ENCODE measurements at regions not wholly inside any gene's neighbourhood (a gene's known extent, or its start where the extent isn't known, plus 50 kb on each side); places are given as distances from the start of the nearest gene placed in this dataset.
"Not testable (repeated sequence)": the region's sequence is repeated elsewhere in the genome, so short reads cannot be mapped to it uniquely, and the experiment has no call there.

- not testable (repeated sequence) for DNase-seq
Observed at GRCh38 chr17:445839-446238, 93.2 kb upstream of the RPH3AL start, which contains the start of gene RFLNB. Gene RFLNB, minus strand, starts transcription at chr17:445939.

DNA sequence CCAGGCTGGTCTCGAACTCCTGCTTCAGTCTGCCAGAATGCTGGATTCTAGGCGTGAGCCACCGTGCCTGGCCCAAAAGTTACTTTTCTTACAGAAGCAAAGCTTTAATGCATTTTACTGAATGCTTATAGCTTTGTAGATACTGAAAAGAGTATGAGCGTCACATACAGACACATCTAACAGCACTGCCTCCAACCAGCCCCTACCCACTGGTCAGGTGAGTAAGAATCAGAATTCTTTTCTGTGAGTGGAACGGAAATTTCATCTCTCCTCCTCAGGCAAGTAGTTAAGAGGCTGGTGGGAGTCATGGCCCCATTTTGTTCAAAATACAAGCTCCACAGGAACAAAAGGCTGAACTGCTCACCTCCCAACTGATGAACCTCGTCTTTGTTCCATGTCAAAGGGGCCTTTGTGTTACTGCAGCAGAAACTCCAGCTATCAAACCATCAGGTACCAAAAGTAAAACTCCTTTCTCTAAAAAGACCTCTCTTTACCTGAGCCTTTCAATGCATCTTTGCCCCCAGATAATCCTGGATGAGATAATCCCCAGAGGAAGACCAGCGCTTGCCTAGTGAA is 92.4 kb upstream of the RPH3AL start:
- no peak for DNase-seq

DNA sequence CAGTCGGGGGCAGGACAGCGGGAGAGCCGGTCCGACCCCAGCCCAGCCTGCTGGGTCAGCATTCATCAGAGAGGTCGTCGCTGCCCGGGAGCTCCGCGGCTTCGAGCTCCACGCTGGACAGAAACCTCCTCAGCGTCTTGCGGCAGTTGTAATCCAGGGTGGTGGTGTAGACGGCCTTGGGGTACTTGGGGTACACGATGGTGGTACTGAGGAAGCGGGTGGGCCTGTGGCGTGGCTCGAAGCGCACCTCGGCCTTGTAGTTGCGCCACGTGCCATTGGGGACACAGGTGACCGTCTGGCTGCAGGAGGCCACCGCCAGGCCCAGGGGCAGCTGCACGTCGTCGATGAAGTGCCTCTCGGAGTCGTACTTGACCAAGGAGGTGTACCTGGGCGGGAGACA is 90.5 kb upstream of the RPH3AL start:
- DNase-seq, result no peak

DNA sequence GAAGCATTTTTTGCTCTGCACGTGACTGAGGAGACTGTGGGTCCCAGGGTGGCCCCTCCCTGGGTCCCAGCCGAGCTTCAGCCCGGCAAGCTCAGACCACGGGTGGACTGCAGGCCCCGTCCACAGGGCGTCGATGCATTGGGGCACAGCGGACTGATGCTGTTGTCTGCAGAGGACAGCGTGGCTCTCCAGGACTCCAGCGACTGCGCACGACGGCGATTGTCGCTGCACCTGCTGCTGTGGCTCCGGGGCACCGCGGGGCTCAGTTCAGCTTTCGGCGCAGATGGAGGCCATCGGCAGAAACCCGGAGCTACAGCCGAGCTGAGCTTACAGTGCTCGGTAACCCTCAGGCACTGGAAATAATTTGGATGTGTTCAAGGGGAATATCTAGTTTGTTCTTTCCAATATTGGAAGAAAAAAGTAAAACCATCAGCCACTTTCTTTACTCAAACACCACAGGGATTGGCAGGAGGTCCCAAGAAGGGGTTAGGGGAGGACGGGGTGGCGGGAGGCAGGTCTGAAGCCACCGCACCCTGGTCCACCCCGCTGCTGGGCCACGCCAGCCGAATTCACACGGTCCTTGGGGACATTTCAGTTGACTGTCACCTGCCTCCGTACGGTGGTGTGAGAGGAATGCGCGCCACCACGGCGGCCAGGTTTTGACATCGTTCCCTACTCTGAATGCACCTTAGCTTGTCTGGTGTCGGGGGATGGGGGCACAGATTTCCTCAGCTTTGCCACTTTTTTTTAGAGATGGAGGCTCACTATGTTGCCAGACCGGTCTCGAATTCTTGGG is 88.7 kb upstream of the RPH3AL start:
- no peak for DNase-seq

DNA sequence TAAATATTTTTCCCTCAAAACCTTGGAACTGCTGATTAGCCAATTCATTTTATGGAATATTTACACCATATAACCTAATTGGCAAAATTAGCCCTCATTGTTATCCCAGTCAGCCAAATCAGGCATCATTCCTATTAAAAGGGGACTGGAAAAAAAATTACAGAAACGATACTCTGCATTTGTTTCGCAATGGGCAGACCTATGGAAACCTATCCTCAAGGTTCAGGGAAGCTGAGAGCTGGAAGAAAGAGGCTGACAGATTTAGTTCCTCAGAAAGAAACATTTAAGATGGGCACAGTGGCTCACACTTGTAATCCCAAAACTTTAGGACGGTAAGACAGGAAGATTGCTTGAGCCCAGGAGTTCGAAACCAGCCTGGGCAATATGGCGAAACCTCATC is 85.6 kb upstream of the RPH3AL start:
- no peak for DNase-seq

- DNase-seq, result no peak
Observed at GRCh38 chr17:437545-437944, 84.9 kb upstream of the RPH3AL start.

DNA sequence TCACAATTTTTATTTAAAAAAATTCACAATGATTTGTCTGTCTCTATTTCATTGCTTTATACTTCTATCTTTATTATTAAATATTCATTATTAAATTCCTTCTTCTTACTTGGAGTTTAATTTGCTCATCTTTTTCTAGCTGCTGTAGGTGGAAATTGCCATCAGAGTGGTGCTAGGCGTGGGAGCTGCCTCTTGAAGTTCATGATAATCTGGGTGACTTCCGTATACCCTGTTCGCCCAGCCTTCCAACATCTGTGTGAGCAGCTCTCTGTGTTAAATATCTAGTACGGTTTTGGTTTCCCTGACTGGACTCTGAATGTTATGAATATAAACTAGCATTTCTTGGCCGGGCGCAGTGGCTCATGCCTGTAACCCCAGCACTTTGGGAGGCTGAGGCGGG is 84.0 kb upstream of the RPH3AL start:
- no peak for DNase-seq

GRCh38 chr17:432471-432870 is 79.9 kb upstream of the RPH3AL start:
- not testable (repeated sequence) for DNase-seq

DNA sequence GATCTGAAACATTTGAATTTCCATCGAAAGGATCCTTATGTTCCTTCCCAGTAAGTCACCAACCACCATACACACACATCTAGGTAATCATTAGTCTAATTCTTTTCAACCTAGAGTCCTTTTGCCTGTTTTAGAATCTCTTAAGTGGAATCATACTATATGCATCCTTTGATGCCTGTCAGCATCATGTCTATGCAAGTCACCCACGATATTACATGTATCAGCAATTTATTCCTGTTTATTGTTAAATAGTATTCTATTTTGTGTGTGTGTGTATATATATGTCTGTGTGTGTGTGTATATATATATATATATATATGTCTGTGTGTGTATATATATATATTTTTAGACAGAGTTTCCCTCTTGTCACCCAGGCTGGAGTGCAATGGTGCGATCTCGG is 78.9 kb upstream of the RPH3AL start:
- no peak for DNase-seq

DNA sequence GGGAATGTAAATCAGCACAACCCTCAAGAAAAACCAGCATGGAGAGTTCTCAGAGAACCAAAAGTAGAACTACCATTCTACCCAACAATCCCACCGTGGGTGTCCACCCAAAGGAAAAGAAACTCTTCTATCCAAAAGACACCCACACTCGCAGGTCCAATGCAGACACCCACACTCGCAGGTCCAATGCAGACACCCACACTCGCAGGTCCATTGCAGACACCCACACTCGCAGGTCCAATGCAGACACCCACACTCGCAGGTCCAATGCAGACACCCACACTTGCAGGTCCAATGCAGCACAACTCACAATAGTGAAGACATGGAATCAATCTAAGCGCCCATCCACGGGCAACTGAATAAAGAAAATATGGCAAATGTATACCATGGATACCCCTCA is 77.0 kb upstream of the RPH3AL start:
- DNase-seq, result no peak

DNA sequence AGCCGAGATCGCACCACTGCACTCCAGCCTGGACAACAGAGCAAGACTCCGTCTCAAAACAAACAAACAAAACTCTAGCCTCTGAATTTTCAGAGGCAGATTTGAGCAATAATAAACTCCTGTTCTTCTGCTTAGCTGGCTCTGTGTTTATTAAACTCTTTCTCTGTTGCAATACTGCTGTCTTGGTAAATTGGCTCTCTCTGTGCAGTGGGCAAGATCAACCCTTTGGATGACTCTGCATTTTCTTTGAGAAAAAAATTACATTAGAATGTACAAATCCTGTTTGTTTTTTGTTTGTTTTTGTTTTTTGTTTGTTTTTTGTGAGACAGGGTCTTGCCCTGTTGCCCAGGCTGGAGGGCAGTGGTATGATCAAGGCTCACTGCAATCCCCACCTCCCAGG is 75.8 kb upstream of the RPH3AL start:
- no peak for DNase-seq

GRCh38 chr17:427891-428290 is 75.3 kb upstream of the RPH3AL start:
- no peak for DNase-seq

- no peak for DNase-seq
Observed at GRCh38 chr17:427327-427726, 74.7 kb upstream of the RPH3AL start.

DNA sequence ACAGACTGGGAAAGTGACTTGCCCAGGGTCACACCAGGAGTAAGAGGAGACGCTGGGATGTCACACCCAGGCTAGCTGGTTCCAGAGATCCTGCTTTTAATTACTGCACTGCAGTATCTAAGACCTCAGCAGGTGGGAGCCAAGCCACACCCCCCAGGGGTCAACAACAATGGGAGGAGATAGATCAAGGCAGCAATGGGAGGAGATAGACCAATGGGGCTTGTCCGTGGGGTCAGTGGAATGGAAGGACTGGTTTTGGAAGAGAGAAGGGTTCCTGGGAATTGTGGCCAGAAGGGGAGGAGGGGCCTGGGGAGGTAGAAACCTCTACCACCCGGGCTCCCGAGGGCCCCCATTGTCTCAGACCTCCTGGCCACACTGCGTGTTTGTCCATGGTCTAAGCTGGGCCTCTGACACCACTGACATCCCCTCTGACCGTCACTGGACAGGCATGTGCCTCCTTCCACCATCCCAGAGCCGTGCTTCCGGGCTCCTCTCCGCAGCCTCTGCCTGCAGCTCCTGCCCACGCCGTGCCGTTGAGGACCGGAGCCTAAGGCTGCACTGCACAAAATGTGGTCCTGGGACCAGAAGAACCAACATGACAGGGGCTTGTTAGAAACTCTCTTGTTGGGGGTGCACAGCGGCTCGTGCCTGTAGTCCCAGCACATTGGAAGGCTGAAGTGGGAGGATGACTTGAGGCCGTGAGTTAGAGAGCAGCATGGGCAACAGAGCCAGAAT is 69.8 kb upstream of the RPH3AL start:
- no peak for DNase-seq

DNA sequence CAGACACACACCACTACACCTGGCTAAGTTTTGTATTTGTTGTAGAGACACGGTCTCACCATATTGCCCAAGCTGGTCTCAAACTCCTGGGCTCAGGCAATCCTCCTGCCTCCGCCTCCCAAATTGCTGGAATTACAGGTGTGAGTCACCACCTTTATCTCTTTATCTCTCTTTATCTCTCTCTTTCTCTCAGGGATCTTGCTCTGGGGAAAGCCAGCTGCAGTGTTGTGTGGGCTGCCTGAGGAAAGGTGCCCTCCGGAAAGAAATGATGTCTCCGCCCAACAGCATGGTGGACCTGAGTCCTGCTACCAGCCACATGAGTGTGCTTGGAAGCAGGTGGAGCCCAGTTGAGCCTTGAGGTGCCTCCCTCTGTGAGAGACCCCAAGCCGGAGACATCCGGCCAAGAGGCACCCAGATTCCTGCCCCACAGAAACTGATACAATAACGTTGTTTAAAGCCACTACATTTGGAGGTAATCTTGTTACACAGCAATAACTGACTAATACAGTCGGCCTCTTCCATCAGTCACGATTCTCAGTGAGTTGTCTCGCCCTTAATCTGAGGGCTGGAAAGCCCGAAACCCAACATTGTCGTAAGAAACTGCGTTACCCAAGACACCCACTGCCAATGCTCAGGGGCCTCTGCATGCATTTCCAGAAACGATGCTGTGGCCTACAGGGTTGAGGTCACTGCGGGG is 68.0 kb upstream of the RPH3AL start:
- no peak for DNase-seq

- no peak for DNase-seq
Observed at GRCh38 chr17:419073-419735, 66.6 kb upstream of the RPH3AL start.

DNA sequence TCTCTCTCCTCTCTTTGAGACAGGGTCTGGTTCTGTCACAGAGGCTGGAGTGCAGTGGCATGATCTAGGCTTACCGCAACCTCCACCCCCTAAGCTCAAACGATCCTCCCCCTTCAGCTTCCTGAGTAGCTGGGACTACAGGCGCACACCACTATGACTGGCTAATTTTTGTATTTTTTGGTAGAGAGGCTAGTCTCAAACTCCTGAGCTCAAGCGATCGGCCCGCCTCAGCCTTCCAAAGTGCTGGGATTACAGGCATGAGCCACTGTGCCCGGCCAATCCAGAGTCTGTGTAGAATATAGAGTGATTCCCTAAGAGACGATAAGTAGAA is 65.8 kb upstream of the RPH3AL start:
- DNase-seq, result no peak

- no peak for DNase-seq
Observed at GRCh38 chr17:417691-418420, 65.2 kb upstream of the RPH3AL start.

GRCh38 chr17:416293-417206 is 63.9 kb upstream of the RPH3AL start:
- no peak for DNase-seq

GRCh38 chr17:413706-414380 is 61.2 kb upstream of the RPH3AL start:
- no peak for DNase-seq

DNA sequence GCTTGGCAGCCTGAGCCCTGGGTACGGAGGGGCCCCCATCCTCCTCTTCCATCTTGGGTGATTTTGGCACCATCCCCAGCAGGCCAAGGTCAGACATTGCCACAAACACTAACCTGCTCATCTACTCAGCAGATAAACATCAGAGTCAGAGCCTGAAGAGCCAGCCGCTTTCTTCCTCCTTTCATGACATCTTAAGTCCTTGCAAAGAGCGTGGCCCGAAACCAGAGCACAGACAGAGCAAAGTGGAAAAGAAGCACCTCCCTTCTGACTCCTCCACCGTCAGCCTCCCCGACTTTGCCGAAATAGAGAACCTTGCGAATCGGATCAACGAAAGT is 60.4 kb upstream of the RPH3AL start:
- no peak for DNase-seq
